NCI-H524 treated with DMSO at 0.1 percent for 48 hours (cell line): ENCODE measurements at regions not wholly inside any gene's neighbourhood (a gene's known extent, or its start where the extent isn't known, plus 50 kb on each side); places are given as distances from the start of the nearest gene placed in this dataset.
"Not testable (repeated sequence)": the region's sequence is repeated elsewhere in the genome, so short reads cannot be mapped to it uniquely, and the experiment has no call there.

Experiments
- DNase-seq: peaks from one replicate; lab custom pipeline; 2025; lab: John Stamatoyannopoulos, UW

DNA sequence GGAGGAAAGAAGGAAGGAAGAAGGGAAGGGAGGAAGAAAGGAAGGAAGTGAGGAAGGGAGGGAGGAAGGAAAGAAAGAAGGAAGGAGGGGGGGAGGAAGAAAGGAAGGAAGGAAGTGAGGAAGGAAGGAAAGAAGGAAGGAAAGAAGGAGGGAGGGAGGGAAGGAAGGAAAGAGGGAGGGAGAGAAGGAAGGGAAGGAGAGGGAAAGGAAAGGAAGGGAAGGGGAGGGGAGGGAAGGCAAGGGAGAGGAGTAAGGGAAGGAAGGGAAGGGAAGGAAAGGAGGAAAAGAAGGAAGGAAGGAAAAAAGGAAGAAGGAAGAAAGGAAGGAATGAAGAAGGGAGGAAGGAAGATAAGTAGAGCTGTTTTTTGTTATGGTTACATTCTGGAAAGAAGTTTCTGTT, 141.2 kb downstream of the LRRC3B start:
- no peak for DNase-seq

DNA sequence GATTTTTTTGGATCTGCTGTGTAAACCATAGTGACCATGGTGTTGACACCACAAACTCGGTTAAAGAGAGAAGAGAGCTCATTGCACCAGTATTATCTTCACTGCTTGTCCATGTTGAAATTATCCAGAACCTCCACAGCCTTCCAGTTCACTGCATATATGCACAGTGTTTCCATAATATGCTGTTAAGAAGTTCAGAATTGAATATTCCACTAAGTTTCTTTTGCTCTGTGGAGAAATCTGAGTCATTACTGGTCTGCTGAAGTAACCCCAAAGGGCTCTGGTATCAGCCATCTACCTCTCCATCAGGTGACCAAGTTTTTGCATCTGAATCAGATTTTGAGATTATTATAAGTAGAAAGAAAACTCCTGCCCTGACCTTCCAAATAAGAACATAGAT, 143.5 kb downstream of the LRRC3B start:
- DNase-seq, result no peak

DNA sequence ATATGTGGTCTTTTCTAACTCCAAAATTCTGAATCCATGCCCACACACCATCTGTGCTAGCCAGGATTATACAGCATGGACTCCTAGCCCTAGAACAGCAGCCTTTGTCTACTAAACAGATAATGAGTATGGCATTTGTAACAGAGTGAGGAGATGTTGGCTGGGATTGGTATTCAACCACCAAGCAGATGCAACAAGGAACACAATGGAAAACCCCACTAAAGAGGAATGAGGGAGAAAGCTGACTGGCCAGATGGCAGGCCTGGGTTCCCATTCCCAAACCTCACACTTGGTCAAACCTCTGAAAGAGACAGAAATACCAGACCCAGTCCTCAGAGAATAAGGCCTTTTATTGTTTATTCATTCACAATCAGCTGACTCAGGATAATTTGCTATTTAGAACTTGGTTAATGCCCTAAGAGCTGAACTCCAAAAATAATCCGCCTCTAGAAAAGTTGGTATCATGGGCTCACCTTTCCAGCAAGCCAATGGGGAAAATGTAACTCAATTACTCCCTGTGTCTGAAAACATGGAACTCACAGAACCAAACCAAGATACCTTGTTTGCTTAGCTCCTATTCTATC, 145.6 kb downstream of the LRRC3B start:
- no peak for DNase-seq

DNA sequence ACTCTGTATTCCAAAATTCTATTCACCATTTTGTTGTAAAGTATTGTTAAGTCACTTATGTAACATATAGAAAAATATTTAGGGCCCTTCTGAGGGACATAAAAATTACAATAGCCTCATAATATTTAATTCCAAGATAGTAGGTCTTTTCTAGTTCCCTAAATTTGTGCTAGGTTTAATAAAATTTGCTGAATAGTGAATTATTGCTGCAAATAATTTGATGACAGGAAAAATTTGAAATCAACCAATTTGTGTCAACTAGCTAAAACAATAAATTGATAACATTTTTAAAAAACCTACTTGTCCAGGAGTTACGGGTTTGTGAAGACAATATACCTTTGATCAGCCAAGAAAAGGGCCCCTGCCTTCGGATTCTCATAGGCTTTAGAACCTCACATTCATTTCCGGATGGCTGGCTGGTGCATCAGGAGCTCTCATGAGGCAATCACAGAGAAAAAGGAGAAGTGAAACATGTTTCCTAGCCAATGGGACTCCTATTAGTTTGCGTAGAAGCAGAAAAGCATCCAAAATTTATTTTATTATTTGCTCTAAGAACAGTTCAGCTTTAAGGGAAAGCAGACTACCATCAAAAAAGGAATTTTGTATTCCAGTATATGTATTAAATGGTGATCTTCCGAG, 177.2 kb downstream of the LRRC3B start:
- DNase-seq, result no peak

DNA sequence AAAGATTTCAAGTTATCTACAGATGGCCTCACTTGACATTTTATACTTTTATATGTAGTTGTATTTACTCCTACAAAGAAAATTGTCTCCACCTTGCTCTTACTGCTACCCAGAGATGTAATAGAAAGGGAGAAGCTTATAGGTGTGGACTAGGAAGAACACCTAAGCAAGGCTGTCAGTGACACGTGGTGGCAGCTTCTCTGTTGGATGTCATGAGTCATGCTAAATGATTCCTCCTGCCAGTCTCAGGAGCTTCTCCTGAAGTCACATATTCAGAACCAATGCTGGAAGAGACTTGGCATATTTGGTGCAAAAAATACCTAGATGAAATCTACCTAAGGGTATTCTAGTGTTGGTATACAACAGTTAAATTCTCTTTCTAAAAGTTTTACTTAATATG, 184.7 kb downstream of the LRRC3B start:
- DNase-seq, result no peak

DNA sequence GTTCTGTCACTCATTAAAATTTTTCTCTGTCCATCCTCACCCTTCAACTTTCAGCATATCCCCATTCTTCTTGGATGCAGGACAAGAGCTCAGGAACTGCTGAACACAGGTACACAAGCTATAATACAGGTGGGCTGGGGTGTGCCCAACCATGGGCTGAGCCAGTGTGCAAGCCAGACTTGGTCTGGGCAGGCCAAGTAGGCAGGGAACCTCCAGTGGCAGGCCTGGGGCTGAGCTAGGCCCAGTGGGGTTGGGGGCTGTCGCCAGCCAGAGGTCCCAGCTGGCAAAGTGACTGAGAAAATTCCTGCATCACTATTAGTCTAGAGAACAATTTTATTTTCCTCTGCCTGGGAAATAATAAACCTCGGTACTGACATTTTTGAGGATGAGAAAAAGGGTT, 202.9 kb downstream of the LRRC3B start:
- no peak for DNase-seq

DNA sequence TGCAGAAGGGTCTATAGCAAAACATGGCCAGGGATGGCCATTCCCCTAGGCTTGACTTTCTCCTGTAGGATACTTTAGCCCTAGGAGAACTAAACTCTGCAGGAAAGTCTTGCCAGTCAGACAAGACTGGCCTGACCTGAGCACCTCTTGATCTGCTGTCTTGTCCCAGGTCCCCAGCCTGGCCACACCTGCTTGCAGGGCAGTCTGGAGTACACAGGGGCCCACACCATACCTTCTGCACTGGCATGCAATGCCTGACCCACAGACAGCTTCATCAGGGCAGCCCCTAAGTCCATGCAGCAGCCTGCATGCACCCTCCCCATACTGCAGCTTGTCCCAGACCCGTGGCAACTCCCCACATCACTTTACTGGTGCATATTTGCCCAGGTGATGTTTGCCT, 204.6 kb downstream of the LRRC3B start:
- no peak for DNase-seq

DNA sequence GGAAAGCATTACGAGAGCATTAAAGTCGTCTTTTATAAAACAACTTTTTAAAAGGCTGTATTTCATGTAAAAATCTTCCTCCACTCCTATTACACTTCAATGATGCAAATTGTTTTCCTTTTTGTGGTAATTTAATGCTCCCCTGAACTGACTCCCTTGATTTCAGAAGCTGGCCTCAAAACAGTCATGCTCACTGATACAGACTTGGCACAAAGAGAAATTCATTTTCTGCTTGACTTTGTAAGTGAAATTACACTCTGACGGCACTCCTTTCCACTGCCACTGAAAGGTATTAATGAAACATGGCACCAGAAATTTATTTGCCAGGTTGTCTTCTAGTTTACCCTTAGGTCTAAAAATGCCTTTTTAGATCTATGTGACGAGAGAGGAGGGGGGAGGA, 215.5 kb downstream of the LRRC3B start:
- no peak for DNase-seq

DNA sequence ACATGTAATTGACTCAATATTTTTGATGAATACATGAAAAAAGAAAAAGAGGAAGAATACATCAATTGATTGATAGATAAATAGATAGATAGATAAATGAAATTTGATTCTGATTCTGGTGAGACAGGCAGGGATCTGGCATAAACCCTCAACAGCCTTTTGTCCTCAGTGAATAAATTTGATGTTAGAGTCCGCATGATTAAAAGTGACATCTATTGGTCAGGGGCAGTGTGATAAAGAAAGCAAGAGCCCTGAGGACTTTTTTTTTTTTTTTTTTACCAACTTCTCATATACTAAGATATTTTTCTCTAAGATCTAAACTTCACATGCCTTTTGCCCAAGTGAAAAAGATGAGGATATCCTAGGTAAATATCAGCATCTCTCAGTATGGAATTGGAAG, 216.4 kb downstream of the LRRC3B start:
- no peak for DNase-seq

DNA sequence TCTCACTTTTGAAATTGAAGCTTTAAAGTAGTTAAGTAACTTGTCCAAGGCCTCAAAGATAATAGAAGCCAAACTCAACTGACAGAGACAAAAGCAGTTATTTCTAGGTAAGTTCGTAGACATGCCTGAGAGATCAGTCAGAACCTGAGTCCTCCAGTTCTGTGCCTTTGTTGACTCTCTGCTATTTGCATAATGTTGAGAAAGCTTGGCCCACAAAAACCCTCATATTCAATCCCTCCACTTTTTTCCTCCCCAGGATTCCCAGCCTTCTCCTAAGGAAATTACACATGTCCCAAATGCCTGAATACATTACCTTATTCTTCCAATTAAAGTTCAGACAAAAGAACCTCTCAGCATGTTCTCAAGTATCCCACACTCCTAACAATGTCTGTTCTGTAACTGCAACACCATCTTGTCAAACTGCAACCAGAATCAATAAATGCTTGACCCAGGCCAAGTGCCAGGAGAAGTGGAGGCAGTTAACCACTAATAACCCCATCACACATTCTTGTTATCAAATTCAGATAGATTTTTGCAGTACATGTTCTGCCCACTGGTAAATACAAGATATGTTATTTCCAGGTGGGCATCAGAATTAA, 217.8 kb downstream of the LRRC3B start:
- DNase-seq, result no peak

DNA sequence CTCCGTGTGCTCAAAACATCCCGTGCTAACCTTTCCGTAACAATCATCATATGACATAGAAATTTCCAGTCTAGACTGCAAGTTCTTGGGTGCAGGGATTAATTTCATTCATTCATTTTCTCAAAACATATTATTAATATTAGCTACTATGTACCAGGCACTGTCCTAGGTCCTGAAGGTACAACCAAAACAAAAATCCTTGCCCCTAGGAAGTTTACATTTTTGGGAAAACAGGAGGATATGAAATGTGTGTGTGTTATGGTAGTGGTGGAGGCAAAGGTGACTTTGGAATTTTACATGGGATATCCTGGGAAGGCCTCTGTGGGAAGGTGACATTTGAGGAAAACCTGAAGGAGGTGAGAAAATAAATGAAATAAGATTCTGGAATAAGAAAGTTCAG, 222.6 kb downstream of the LRRC3B start:
- DNase-seq, result no peak

DNA sequence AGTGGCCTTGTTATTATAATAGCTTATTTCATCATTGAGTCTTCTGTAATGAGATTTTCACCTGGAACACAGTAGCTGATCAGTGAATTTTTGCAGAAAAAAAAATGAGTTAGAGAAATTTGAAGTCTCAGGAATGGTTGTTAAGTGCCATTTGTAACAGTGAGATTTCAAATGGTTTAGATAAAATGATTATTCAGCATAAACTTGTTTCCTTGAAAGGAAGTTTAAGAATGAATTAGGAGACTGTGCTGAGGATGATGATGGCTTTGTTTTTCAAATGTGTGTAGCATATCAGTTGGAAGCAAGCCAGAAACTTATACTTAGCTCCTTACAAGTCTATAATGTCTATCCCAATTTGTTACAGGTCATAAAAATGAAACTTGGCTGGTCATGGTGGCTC, 225.1 kb downstream of the LRRC3B start:
- DNase-seq, result no peak

DNA sequence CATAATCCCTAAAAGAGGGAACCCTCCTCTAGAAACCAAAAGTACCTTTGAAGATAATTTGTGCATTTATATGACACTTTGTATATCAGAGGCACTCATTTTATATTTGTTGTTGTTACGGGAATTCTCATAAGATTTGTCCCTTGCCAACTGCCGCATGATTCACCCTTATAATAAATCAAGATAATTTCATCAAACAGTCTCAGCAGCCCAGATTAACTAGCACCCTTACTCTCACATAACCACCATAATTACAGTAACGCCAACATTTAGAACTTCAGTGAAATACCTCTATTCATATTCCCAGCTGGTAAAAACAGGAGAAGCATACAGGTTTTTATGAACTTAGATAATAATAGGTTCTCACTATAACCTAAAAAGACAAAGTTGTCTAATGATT, 271.9 kb downstream of the LRRC3B start:
- no peak for DNase-seq

DNA sequence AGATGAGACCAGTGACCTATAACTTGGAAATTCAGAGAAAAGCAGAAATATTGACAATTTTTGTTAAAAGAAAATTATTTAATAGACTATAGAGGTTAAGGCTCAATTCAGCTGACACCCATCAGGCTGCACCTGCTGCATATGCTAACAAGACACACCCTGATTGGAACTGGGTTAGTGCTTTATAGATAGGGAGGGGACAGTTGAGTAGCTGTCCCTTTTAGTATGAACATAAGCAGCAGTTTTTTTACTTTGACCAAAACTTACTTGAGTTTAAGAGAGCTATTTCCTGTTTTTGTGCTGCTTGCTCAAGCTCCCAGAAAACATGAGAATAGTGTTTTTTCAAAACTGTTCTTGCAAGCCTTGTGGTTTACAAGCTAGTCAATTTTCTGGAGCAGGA, 292.6 kb downstream of the LRRC3B start:
- no peak for DNase-seq

DNA sequence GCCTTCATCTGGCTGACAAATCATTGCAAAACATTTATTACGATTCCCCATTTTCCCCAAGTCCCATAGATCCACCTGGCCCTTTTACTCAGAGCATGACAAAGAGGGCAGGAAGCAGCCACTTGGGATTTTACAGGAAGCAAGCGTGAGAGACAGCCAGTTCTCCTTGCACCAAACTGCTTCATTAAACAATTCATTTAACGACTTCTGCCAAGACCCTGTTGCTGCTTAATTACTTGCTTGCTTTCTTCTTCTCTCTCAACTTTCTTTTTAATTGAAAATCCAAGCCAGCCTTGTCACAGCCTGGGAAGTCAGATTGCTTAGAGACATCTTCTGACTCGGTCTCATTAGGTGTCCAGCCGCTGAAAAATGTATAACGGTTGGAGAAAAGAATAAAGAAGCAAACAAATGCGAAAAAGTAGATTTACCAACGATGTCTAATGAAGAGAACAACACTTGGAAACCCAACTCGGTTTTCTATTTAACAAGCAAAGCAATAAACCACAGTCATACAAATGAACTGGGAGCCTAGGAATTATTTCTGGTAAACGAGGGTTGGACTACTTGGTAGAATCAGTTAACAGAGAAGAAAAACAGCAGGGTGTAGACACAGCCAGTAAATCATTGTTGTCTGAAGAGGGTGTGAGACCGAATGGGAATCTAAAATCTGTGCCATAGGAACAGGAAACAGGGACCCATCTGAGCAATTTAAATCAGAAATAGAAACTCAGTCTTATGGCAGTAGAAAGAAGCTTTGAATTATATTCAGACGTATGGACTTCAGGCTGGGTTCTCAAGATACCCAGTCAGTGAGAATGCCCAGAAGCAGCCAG, 298.3 kb downstream of the LRRC3B start:
- DNase-seq, result no peak

DNA sequence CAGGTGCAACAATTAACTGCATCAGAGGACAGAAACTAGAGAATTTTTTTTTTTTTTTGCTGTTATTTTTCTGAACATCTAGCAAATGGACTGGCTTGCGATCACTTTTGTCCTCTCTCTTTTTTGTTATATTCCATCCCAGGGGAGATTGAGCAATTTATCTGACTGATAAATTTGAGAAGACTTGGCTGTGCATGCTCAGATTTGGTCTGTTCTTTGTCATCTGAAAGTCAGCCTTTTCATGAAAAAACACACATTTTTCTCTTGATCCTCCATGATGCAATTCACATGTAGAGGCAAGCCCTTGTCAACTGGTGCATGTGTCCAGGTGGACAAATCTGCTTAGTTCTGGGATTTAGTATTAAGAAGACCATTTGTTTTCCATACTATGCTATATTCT, 309.3 kb downstream of the LRRC3B start:
- no peak for DNase-seq

DNA sequence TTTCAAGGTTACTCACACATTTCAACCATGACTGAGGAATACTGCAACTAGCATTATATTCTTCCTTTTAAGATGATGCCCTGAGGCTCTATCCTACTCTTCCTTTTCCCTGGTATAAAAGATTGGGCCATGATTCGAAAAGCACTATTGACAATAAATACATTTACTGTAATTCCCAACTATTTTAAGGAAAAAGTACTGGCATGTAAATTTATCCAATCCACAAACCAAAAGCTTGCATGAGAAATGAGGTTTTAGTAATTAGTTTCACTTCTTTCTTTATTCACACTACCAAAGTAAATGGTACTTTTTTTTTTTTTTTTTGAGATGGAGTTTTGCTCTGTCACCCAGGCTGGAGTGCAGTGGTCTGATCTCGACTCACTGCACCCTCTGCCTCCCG, 310.2 kb downstream of the LRRC3B start:
- no peak for DNase-seq

DNA sequence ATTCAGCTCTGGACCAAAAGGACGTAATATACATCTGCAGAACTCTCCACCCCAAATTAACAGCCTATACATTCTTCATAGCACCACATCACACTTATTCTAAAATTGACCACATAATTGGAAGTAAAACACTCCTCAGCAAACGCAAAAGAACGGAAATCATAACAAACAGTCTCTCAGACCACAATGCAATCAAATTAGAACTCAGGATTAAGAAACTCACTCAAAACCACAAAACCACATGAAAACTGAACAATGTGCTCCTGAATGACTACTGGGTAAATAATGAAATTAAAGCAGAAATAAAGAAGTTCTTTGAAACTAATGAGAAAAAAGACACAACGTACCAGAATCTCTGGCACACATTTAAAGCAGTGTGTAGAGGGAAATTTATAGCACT, 322.9 kb downstream of the LRRC3B start:
- DNase-seq, result not testable (repeated sequence)

DNA sequence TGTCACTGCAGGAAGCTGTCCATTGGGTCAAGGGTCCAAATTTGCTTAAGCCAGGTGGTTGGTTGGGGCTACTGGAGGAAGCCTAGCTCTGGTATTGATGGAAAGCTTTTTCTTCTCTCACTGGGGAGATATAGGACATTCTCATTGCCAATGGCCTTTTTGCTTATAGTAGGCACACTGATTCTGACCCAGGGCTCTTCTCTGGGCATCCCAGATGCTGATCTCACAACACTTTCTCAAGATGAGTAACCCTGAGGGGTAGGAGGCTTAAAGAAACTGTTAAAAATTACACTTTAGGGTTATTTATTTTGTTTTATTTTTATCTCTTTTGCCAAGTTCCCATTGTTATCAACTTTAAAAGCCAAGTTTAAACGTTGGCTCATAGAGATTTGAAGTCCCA, 337.8 kb downstream of the LRRC3B start:
- no peak for DNase-seq

DNA sequence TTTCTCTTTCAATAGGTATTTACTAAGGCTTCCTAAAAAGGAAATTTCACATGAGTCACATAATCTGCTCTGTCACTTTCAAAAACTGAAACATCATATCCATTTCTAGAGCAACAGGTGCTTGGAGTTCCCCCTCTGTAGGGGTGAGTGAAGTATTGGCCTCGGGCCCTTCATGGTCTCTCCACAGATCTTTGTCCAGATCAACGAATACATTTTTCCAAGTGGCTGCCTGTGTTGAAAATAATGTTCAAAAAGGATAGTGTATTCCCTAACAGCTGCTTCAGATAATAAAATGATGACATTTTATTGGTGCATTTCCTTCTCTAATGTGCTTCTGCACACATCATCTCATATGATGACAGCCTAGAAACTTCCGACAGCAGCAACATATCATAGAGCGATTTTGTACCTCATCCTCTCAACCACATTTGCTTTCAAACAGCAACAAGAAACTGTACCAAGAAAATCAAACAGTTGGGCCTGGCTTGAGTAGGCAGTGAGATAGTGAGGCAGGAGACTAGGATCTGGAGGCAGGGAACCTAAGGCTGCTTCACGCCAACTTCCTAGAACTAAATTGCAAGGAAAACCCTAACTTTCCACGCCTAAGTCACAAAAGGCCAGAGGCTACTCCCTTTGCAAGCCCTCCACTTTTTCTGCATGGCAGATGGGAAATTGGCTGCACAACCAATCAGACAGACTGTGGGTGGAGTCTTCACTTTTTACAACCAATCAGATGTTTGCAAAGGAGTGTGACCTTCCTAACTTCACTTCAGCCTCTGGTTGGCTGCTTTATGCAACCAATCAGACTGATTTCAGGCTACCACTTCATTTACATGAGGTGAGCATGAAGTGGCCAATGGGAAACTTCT, 340.2 kb downstream of the LRRC3B start:
- no peak for DNase-seq

DNA sequence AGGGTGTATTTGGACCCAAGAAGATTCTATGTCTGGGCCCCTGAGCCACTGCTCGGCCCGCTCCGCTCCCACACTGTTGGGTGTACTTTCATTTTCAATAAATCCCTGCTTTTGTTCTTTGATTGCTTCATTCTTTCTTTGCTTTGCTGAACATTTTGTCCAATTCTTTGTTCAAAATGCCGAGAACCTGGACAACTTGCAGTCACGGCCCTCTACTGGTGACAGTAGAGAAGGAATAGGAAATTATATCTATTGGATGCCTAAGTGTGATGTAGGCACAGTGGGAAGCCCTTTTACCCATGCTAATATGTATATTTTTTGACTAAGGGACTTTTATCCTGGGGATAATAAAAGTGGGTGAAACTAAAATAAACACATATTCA, 340.8 kb downstream of the LRRC3B start:
- no peak for DNase-seq

DNA sequence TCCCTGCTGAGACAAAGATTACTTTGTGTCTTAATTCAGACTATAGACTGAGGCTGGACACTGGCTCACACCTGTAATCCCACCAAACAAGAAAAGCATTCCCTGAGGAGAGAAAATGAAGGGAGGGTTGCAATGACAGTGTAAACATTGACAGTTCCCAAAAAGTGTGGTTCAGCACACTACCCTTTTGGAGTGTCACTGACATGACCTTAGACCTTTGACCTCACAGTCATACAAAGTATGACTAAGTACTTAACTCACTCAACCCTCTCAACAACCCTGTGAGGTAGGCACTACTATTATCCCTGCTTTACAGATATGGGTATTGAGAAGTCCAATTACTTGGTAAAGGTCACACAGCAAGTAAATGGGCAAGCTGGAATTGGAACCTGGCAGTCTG, 341.7 kb downstream of the LRRC3B start:
- no peak for DNase-seq
